HL-60 (cell line): ENCODE measurements at regions not wholly inside any gene's neighbourhood (a gene's known extent, or its start where the extent isn't known, plus 50 kb on each side); places are given as distances from the start of the nearest gene placed in this dataset.
"Not testable (repeated sequence)": the region's sequence is repeated elsewhere in the genome, so short reads cannot be mapped to it uniquely, and the experiment has no call there.

Source experiments
- DNase-seq, 2 experiments: peaks; one replicate each; pipeline ENCODE4 v3.0.0-alpha.2; 2010 to 2020; ENCODE audit warnings: low read depth in 1 of 2, low spot score in 1 of 2
- H3K27ac ChIP-seq: fragments of 250-450 bp; sonication (Bioruptor Pico); replicated peaks from 2 replicates; pipeline ENCODE4 v1.5.1; 2020; ENCODE audit warnings: mild to moderate bottlenecking, moderate library complexity
- H3K27me3 ChIP-seq: fragments of 250-450 bp; sonication (Bioruptor Pico); 2 replicates; pipeline ENCODE4 v1.5.1; 2021; ENCODE audit warnings: mild to moderate bottlenecking, moderate library complexity; ENCODE audit not compliant: insufficient read depth, poor library complexity, severe bottlenecking
- H3K4me3 ChIP-seq: replicated peaks from 2 replicates; pipeline ENCODE4 v1.5.1; 2011; ENCODE audit warnings: mild to moderate bottlenecking, control low read depth, low read length; ENCODE audit not compliant: insufficient read depth
- CTCF ChIP-seq: IDR thresholded peaks from one replicate; pipeline ENCODE4 v1.5.1; 2011; ENCODE audit warnings: low read length, control low read depth, inconsistent platforms; ENCODE audit not compliant: insufficient read depth
- GABPA ChIP-seq: IDR thresholded peaks from 2 replicates; pipeline ENCODE4 v1.6.1; 2012; ENCODE audit warnings: low read depth
- POLR2AphosphoS5 ChIP-seq: IDR thresholded peaks from 2 replicates; pipeline ENCODE4 v1.6.1; 2012; ENCODE audit warnings: low read depth
- REST ChIP-seq: IDR thresholded peaks from 2 replicates; pipeline ENCODE4 v1.6.1; 2012; ENCODE audit warnings: low read depth; ENCODE audit not compliant: insufficient replicate concordance
- SPI1 ChIP-seq: IDR thresholded peaks from 2 replicates; pipeline ENCODE4 v1.6.1; 2012; ENCODE audit warnings: low read depth, mild to moderate bottlenecking, borderline replicate concordance

GRCh38 chr6:157732416-157733161 is 90.5 kb upstream of the SNX9 start:
- H3K4me3 ChIP-seq: no peak overlapping the region
- no peak for DNase-seq
- H3K27ac ChIP-seq: no peak overlapping the region
- TF ChIP-seq GABPA: no peak
- no peak for TF ChIP-seq POLR2AphosphoS5
- no peak for TF ChIP-seq REST
- TF ChIP-seq SPI1: no peak
- no peak for TF ChIP-seq CTCF
- H3K27me3 ChIP-seq: no peaks in the 10 kb centered on the region

GRCh38 chr6:157736555-157736954 is 86.5 kb upstream of the SNX9 start:
- not testable (repeated sequence) for H3K27ac ChIP-seq, H3K27me3 ChIP-seq, H3K4me3 ChIP-seq, DNase-seq

GRCh38 chr6:157741321-157741947 is 81.6 kb upstream of the SNX9 start:
- no peak overlapping the region for H3K4me3 ChIP-seq
- TF ChIP-seq GABPA (no peak), CTCF (no peak), SPI1 (no peak), REST (no peak), POLR2AphosphoS5 (no peak)
- no peak for DNase-seq
- no peak overlapping the region for H3K27ac ChIP-seq
- H3K27me3 ChIP-seq: no peaks in the 10 kb centered on the region

- Histone ChIP-seq H3K4me3 (no peak overlapping the region), H3K27ac (no peak overlapping the region), H3K27me3 (no peaks in the 10 kb centered on the region)
- TF ChIP-seq SPI1 (no peak), POLR2AphosphoS5 (no peak), GABPA (no peak), REST (no peak), CTCF (no peak)
- no peak for DNase-seq
These were observed 81.0 kb upstream of the SNX9 start for GRCh38 chr6:157741948-157742556.
